PC-9 (cell line): ENCODE measurements at regions not wholly inside any gene's neighbourhood (a gene's known extent, or its start where the extent isn't known, plus 50 kb on each side); places are given as distances from the start of the nearest gene placed in this dataset.

Experiments
- CTCF ChIP-seq: fragments of 200-600 bp; sonication (generic); conservative IDR thresholded peaks from 2 replicates; pipeline ENCODE4 v1.6.1; 2017; ENCODE audit warnings: mixed run types, antibody characterized with exemption, mild to moderate bottlenecking, moderate library complexity
- EZH2 ChIP-seq: fragments of 200-600 bp; sonication (generic); IDR thresholded peaks from 2 replicates; pipeline ENCODE4 v1.8.0; 2017; ENCODE audit warnings: antibody characterized with exemption, low read depth

DNA sequence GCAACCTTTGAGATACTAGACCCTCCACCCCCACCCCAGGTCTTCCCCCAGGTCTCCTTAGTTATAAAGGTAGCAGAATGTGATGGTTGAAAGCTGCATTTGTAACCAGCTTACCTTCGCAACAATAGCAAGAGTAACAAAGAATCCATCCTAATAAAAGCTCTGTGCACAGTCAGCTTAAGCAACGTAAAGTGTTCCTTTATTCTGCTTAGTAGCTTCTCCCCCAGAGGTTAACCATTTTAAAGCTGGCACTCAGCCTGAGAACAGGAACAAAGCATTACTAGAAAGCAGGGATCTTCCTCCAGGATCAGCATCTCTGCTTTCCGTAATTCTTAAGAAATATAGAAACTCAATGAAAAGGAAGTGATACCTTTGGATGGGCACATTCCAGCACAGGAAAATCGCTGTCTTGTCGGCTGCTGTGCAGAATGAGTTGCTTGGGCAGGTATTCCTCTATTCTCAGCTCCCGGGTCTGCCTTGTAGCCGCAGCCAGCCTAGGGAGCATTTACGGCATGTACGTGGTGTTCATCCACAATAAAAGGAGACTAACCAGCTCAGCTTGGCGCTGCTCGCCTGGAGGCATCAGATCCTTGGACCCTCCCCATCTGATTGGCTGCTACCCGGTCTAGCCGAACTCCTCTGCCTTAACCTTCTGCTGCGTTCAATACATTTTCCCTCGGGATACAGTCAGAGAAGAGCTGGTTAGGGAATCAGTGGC, 113.0 kb upstream of the TLR3 start:
- TF ChIP-seq CTCF, result no peak
- no peak for TF ChIP-seq EZH2
